Uterus (tissue), 3 donors: ENCODE measurements at regions not wholly inside any gene's neighbourhood (a gene's known extent, or its start where the extent isn't known, plus 50 kb on each side); places are given as distances from the start of the nearest gene placed in this dataset.

ENCODE experiments used
- DNase-seq, 2 donors: peaks; one replicate each; pipeline ENCODE4 v3.0.0-alpha.2; 2019 to 2020
- H3K27ac ChIP-seq, 2 donors: fragments of 200-600 bp; sonication (generic); 1 replicate in 1 of 2; 2 replicates in 1 of 2; pipeline ENCODE4 v1.5.1; 2016 to 2018
- H3K27me3 ChIP-seq, 2 donors: fragments of 200-600 bp; sonication (generic); one replicate each; pipeline ENCODE4 v1.5.1; 2018 to 2019; ENCODE audit warnings: control low read depth in 1 of 2
- H3K36me3 ChIP-seq, 2 donors: fragments of 200-600 bp; sonication (generic); one replicate each; pipeline ENCODE4 v1.5.1; 2019; ENCODE audit warnings: control low read depth in 1 of 2
- H3K4me1 ChIP-seq, 2 donors: fragments of 200-600 bp; sonication (generic); one replicate each; pipeline ENCODE4 v1.5.1; 2018 to 2019; ENCODE audit warnings: control low read depth in 1 of 2
- H3K4me3 ChIP-seq, 2 donors: fragments of 200-600 bp; sonication (generic); 1 replicate in 1 of 2; 2 replicates in 1 of 2; pipeline ENCODE4 v1.5.1; 2018 to 2019; ENCODE audit warnings: mild to moderate bottlenecking in 1 of 2
- H3K9me3 ChIP-seq, 2 donors: fragments of 200-600 bp; sonication (generic); one replicate each; pipeline ENCODE4 v1.5.1; 2019; ENCODE audit warnings: control low read depth in 1 of 2
- CTCF ChIP-seq, 4 experiments: fragments of 200-600 bp in 2 of 4; fragments of 450-650 bp in 2 of 4; sonication (generic) in 2 of 4; IDR thresholded peaks; one replicate each; pipeline ENCODE4 v1.5.1; 2016 to 2019; ENCODE audit warnings: antibody characterized with exemption in 4 of 4, mild to moderate bottlenecking in 2 of 4, moderate library complexity in 1 of 4
- POLR2A ChIP-seq, 2 donors: fragments of 450-650 bp; IDR thresholded peaks; one replicate each; pipeline ENCODE4 v1.6.1; 2016; ENCODE audit warnings: antibody characterized with exemption in 2 of 2, mild to moderate bottlenecking in 1 of 2, moderate library complexity in 1 of 2
- intact Hi-C: fragments of 100-400 bp; cut with DNase I; formaldehyde crosslinking; loops from one replicate; pipeline ENCODE4 v1.15.1; 2023; ENCODE audit warnings: low total_unique reads
- donor health status: DM: yes; HTN: yes; CAD: no.

GRCh38 chr3:153906366-153906765 lies 214.8 kb upstream of the ARHGEF26 start:
- DNase-seq = no peak
- TF ChIP-seq CTCF (IDR thresholded peaks at IDR 0.05) (no peak), POLR2A (IDR thresholded peaks at IDR 0.05) (no peak)
- no peaks in the 10 kb centered on the region for H3K36me3 ChIP-seq
- H3K4me1 ChIP-seq = no peaks in the 10 kb centered on the region
- H3K27me3 ChIP-seq = no peaks in the 10 kb centered on the region
- no peaks in the 10 kb centered on the region for H3K9me3 ChIP-seq
- H3K27ac ChIP-seq = no peak overlapping the region
- no peak overlapping the region for H3K4me3 ChIP-seq
- intact Hi-C loops = no loop called here

GRCh38 chr3:153910387-153910786 lies 210.8 kb upstream of the ARHGEF26 start:
- H3K27ac ChIP-seq = no peak overlapping the region
- no peaks in the 10 kb centered on the region for H3K4me1 ChIP-seq
- H3K9me3 ChIP-seq = no peaks in the 10 kb centered on the region
- H3K27me3 ChIP-seq = no peaks in the 10 kb centered on the region
- intact Hi-C loops = no loop called here
- H3K36me3 ChIP-seq = no peaks in the 10 kb centered on the region
- H3K4me3 ChIP-seq = no peak overlapping the region
- DNase-seq = no peak
- no peak for TF ChIP-seq POLR2A (IDR thresholded peaks at IDR 0.05)
- no peak for TF ChIP-seq CTCF (IDR thresholded peaks at IDR 0.05)

- TF ChIP-seq CTCF (IDR thresholded peaks at IDR 0.05) = no peak
- TF ChIP-seq POLR2A (IDR thresholded peaks at IDR 0.05) = no peak
- intact Hi-C loops = no loop called here
- Histone ChIP-seq H3K9me3 (no peaks in the 10 kb centered on the region), H3K4me1 (no peaks in the 10 kb centered on the region), H3K27ac (no peak overlapping the region), H3K4me3 (no peak overlapping the region), H3K27me3 (no peaks in the 10 kb centered on the region), H3K36me3 (no peaks in the 10 kb centered on the region)
- no peak for DNase-seq
Measured at GRCh38 chr3:153911116-153911515, 210.1 kb upstream of the ARHGEF26 start.

- Histone ChIP-seq H3K36me3 (no peaks in the 10 kb centered on the region), H3K27me3 (no peaks in the 10 kb centered on the region), H3K27ac (no peak overlapping the region), H3K4me3 (no peak overlapping the region), H3K4me1 (no peaks in the 10 kb centered on the region), H3K9me3 (no peaks in the 10 kb centered on the region)
- intact Hi-C loops = no loop called here
- TF ChIP-seq POLR2A (IDR thresholded peaks at IDR 0.05) (no peak), CTCF (IDR thresholded peaks at IDR 0.05) (no peak)
- no peak for DNase-seq
Measured at GRCh38 chr3:153919773-153920172, 201.4 kb upstream of the ARHGEF26 start.

- no peaks in the 10 kb centered on the region for H3K4me1 ChIP-seq
- no peaks in the 10 kb centered on the region for H3K36me3 ChIP-seq
- H3K4me3 ChIP-seq = no peak overlapping the region
- DNase-seq = no peak
- H3K27me3 ChIP-seq = no peaks in the 10 kb centered on the region
- H3K27ac ChIP-seq = no peak overlapping the region
- H3K9me3 ChIP-seq = no peaks in the 10 kb centered on the region
- TF ChIP-seq CTCF (IDR thresholded peaks at IDR 0.05) (no peak), POLR2A (IDR thresholded peaks at IDR 0.05) (no peak)
- intact Hi-C loops = no loop called here
Measured at GRCh38 chr3:153921826-153922225, 199.4 kb upstream of the ARHGEF26 start.
